H1 (cell line): ENCODE measurements at regions not wholly inside any gene's neighbourhood (a gene's known extent, or its start where the extent isn't known, plus 50 kb on each side); places are given as distances from the start of the nearest gene placed in this dataset.

Source experiments
- CTCF ChIA-PET: fragments of 300-600 bp; sonication (Branson Sonifier 250); formaldehyde crosslinking; loops from one replicate; lab custom pipeline; 2021; ENCODE audit not compliant: partially characterized antibody; lab: Charles Lee
- POLR2A ChIA-PET: fragments of 300-600 bp; sonication (Branson Sonifier 250); formaldehyde crosslinking; loops from one replicate; lab custom pipeline; 2021; ENCODE audit warnings: inconsistent platforms; ENCODE audit not compliant: partially characterized antibody; lab: Charles Lee
- DNase-seq, 2 experiments: peaks; one replicate each; pipeline versions ENCODE4 v3.0.0 to v3.0.0-alpha.2; 2010 to 2022; ENCODE audit warnings: low spot score in 2 of 2, low read depth in 1 of 2, mixed read lengths in 1 of 2
- FAIRE-seq: peaks from 2 replicates; lab custom pipeline; 2011; peaks lifted over from hg19 to GRCh38; lab: Jason Lieb, UNC
- H2AFZ ChIP-seq: 2 replicates; pipeline ENCODE4 v1.8.1; 2012; ENCODE audit warnings: low read length, inconsistent platforms
- H2AK5ac ChIP-seq: 2 replicates; pipeline ENCODE4 v1.6.1; 2013; ENCODE audit warnings: low read depth, low read length
- H2BK120ac ChIP-seq: replicated peaks from 2 replicates; pipeline ENCODE3; 2013; ENCODE audit warnings: low read depth, low read length, inconsistent platforms
- H2BK12ac ChIP-seq: 2 replicates; pipeline ENCODE4 v1.6.1; 2013; ENCODE audit warnings: low read depth, low read length
- H2BK15ac ChIP-seq: 2 replicates; pipeline ENCODE4 v1.6.1; 2013; ENCODE audit warnings: low read length
- H2BK20ac ChIP-seq: 2 replicates; pipeline ENCODE4 v1.6.1; 2013; ENCODE audit warnings: low read length
- H2BK5ac ChIP-seq: 2 replicates; pipeline ENCODE4 v1.6.1; 2013; ENCODE audit warnings: low read depth, low read length
- H3K14ac ChIP-seq: 2 replicates; pipeline ENCODE4 v1.6.1; 2013; ENCODE audit warnings: inconsistent platforms; ENCODE audit not compliant: insufficient read length
- H3K18ac ChIP-seq: 2 replicates; pipeline ENCODE4 v1.6.1; 2013; ENCODE audit warnings: low read length; ENCODE audit errors: extremely low read depth
- H3K23ac ChIP-seq: 2 replicates; pipeline ENCODE4 v1.6.1; 2013; ENCODE audit warnings: inconsistent platforms; ENCODE audit not compliant: insufficient read length
- H3K23me2 ChIP-seq: 2 replicates; pipeline ENCODE4 v1.6.1; 2013; ENCODE audit warnings: low read depth, low read length
- H3K27ac ChIP-seq: 2 replicates; pipeline ENCODE4 v1.6.1; 2011; ENCODE audit warnings: low read depth, low read length, inconsistent platforms
- H3K27me3 ChIP-seq, 4 experiments: replicated peaks in 1 of 4; 1 replicate in 1 of 4; 2 replicates in 3 of 4; pipeline versions ENCODE4 v1.6.1 to v1.8.1; 2011 to 2013; ENCODE audit warnings: low read length in 3 of 4, mild to moderate bottlenecking in 3 of 4, inconsistent platforms in 2 of 4, mixed read lengths in 2 of 4, moderate library complexity in 1 of 4; ENCODE audit not compliant: control insufficient read depth in 3 of 4, insufficient read depth in 3 of 4; ENCODE audit errors: extremely low read depth in 1 of 4
- H3K36me3 ChIP-seq, 4 experiments: 2 replicates each; pipeline versions ENCODE4 v1.6.1 to v1.8.1; 2011 to 2013; ENCODE audit warnings: mild to moderate bottlenecking in 4 of 4, low read length in 3 of 4, moderate library complexity in 2 of 4, control low read depth in 1 of 4, inconsistent platforms in 1 of 4; ENCODE audit not compliant: insufficient read depth in 4 of 4, control insufficient read depth in 2 of 4
- H3K4ac ChIP-seq: replicated peaks from 2 replicates; pipeline ENCODE3; 2013; ENCODE audit warnings: low read length, low read depth, mixed read lengths, inconsistent platforms; ENCODE audit not compliant: insufficient read length
- H3K4me1 ChIP-seq, 4 experiments: replicated peaks in 1 of 4; 1 replicate in 1 of 4; 2 replicates in 3 of 4; pipeline versions ENCODE4 v1.6.1 to v1.8.1; 2011 to 2013; ENCODE audit warnings: low read length in 3 of 4, inconsistent platforms in 2 of 4, mixed read lengths in 1 of 4; ENCODE audit not compliant: insufficient read depth in 4 of 4, control insufficient read depth in 3 of 4
- H3K4me2 ChIP-seq, 2 experiments: 2 replicates each; pipeline versions ENCODE4 v1.6.1 to v1.8.1; 2011 to 2013; ENCODE audit warnings: low read depth in 2 of 2, low read length in 2 of 2, control low read depth in 1 of 2, inconsistent platforms in 1 of 2, mild to moderate bottlenecking in 1 of 2; ENCODE audit not compliant: insufficient read depth in 1 of 2
- H3K4me3 ChIP-seq, 4 experiments: fragments of 200-600, 300-600 bp in 1 of 4; sonication (generic), shearing (Covaris generic), sonication (Bioruptor Twin) in 1 of 4; 2 replicates each; pipeline versions ENCODE4 v1.5.1 to v1.8.1; 2011 to 2016; ENCODE audit warnings: low read length in 4 of 4, low read depth in 3 of 4, control low read depth in 2 of 4, inconsistent platforms in 2 of 4, mild to moderate bottlenecking in 2 of 4, mixed read lengths in 1 of 4, moderate library complexity in 1 of 4; ENCODE audit not compliant: insufficient read depth in 2 of 4; ENCODE audit errors: extremely low read depth in 1 of 4
- H3K56ac ChIP-seq: replicated peaks from 2 replicates; pipeline ENCODE3; 2013; ENCODE audit warnings: low read depth, mild to moderate bottlenecking, mixed read lengths, low read length, inconsistent platforms; ENCODE audit not compliant: insufficient read length
- H3K79me1 ChIP-seq: 2 replicates; pipeline ENCODE4 v1.6.1; 2013; ENCODE audit warnings: low read depth, low read length, control low read depth
- H3K79me2 ChIP-seq, 2 experiments: 2 replicates each; pipeline versions ENCODE4 v1.6.1 to v1.8.1; 2012 to 2013; ENCODE audit warnings: low read length in 2 of 2, mild to moderate bottlenecking in 2 of 2, inconsistent platforms in 1 of 2; ENCODE audit not compliant: insufficient read depth in 2 of 2, control insufficient read depth in 1 of 2
- H3K9ac ChIP-seq, 4 experiments: replicated peaks in 1 of 4; 1 replicate in 1 of 4; 2 replicates in 3 of 4; pipeline versions ENCODE4 v1.6.1 to v1.8.1; 2011 to 2013; ENCODE audit warnings: low read depth in 3 of 4, low read length in 3 of 4, control low read depth in 2 of 4, mild to moderate bottlenecking in 2 of 4, moderate library complexity in 2 of 4, inconsistent platforms in 1 of 4; ENCODE audit errors: extremely low read depth in 1 of 4
- H3K9me3 ChIP-seq, 2 experiments: 2 replicates each; pipeline versions ENCODE4 v1.6.1 to v1.8.1; 2012 to 2013; ENCODE audit warnings: mild to moderate bottlenecking in 2 of 2, moderate library complexity in 2 of 2, control low read depth in 1 of 2, inconsistent platforms in 1 of 2, low read depth in 1 of 2, low read length in 1 of 2, mixed read lengths in 1 of 2; ENCODE audit not compliant: insufficient read depth in 2 of 2
- H4K20me1 ChIP-seq, 2 experiments: replicated peaks in 1 of 2; 2 replicates each; pipeline versions ENCODE3 to v1.8.1; 2011 to 2013; ENCODE audit warnings: inconsistent platforms in 2 of 2, low read length in 2 of 2, mild to moderate bottlenecking in 1 of 2; ENCODE audit not compliant: insufficient read depth in 2 of 2, control insufficient read depth in 1 of 2
- H4K5ac ChIP-seq: 2 replicates; pipeline ENCODE4 v1.6.1; 2013; ENCODE audit warnings: low read length, low read depth, mixed read lengths, inconsistent platforms; ENCODE audit not compliant: insufficient read length
- H4K8ac ChIP-seq: 2 replicates; pipeline ENCODE4 v1.8.0; 2013; ENCODE audit warnings: mild to moderate bottlenecking, moderate library complexity, low read length, inconsistent platforms; ENCODE audit not compliant: insufficient read depth; ENCODE audit errors: extremely low read depth
- H4K91ac ChIP-seq: replicated peaks from 2 replicates; pipeline ENCODE3; 2013; ENCODE audit warnings: low read length, mixed read lengths, inconsistent platforms; ENCODE audit not compliant: insufficient read length
- ASH2L ChIP-seq: fragments of 200-600, 300-600 bp; sonication (generic); IDR thresholded peaks from one replicate; pipeline ENCODE4 v1.7.1; 2017; ENCODE audit warnings: low read length
- CHD2 ChIP-seq: IDR thresholded peaks from 2 replicates; pipeline ENCODE4 v1.6.1; 2012; ENCODE audit warnings: low read length, improper control_type of control experiment
- CREB1 ChIP-seq: IDR thresholded peaks from 2 replicates; pipeline ENCODE4 v1.6.1; 2012; ENCODE audit warnings: inconsistent platforms
- POU5F1 ChIP-seq: IDR thresholded peaks from 2 replicates; pipeline ENCODE4 v1.6.1; 2011; ENCODE audit warnings: low read depth, mild to moderate bottlenecking, low read length, moderate library complexity
- SP1 ChIP-seq: IDR thresholded peaks from 2 replicates; pipeline ENCODE4 v1.6.1; 2011; ENCODE audit warnings: low read depth, low read length
- SP4 ChIP-seq: IDR thresholded peaks from 2 replicates; pipeline ENCODE4 v1.6.1; 2012; ENCODE audit warnings: low read length, inconsistent platforms
- TBP ChIP-seq: IDR thresholded peaks from 2 replicates; pipeline ENCODE4 v1.6.1; 2011; ENCODE audit warnings: low read depth, low read length, improper control_type of control experiment
- TCF12 ChIP-seq: IDR thresholded peaks from 2 replicates; pipeline ENCODE4 v1.6.1; 2011; ENCODE audit warnings: low read depth, mild to moderate bottlenecking, low read length
- USF2 ChIP-seq: IDR thresholded peaks from 2 replicates; pipeline ENCODE4 v1.6.1; 2011; ENCODE audit warnings: low read length, improper control_type of control experiment
- YY1 ChIP-seq: IDR thresholded peaks from 2 replicates; pipeline ENCODE4 v1.6.1; 2011; ENCODE audit warnings: low read depth, mild to moderate bottlenecking, low read length
- WGBS, 2 experiments: shearing (Covaris generic) in 1 of 2; methylation state at CpG; one replicate each; pipeline versions ENCODE4 v1.1.6 to v1.1.7; 2013 to 2015; ENCODE audit warnings: low lambda C conversion rate in 2 of 2, mixed read lengths in 2 of 2, inconsistent platforms in 1 of 2, low coverage in 1 of 2, missing lambda C conversion rate in 1 of 2; ENCODE audit not compliant: insufficient replicate concordance in 2 of 2, insufficient coverage in 1 of 2, insufficient read length in 1 of 2; ENCODE audit errors: extremely low coverage in 1 of 2, missing lambda C conversion rate in 1 of 2; 5-methylcytosine and 5-hydroxymethylcytosine counted together
- TF ChIP-seq, protein P1 (sequence below): IDR thresholded peaks from 2 replicates; pipeline ENCODE4 v1.6.1; 2012; ENCODE audit warnings: low read length, inconsistent platforms

GRCh38 chr1:30249446-30250337, 473.7 kb downstream of the MATN1 start:
- no peaks in the 10 kb centered on the region for H3K79me1 ChIP-seq
- no peaks in the 10 kb centered on the region for H3K36me3 ChIP-seq
- no peak overlapping the region for H3K56ac ChIP-seq
- no peak overlapping the region for H4K5ac ChIP-seq
- no peak overlapping the region for H3K18ac ChIP-seq
- H2BK120ac ChIP-seq = no peak overlapping the region
- no peak overlapping the region for H3K4me2 ChIP-seq
- H3K23me2 ChIP-seq = no peaks in the 10 kb centered on the region
- H2AK5ac ChIP-seq = no peak overlapping the region
- H3K27ac ChIP-seq = no peak overlapping the region
- no peak overlapping the region for H3K4ac ChIP-seq
- ChIA-PET CTCF (interaction anchor here (0.6 to 1.7 kb wide), 4 partner anchors 17 to 585 kb away, joined by 3 to 8 read pairs (median 3); no protein-coding TSS in a partner anchor), POLR2A (no interaction called here)
- no peak overlapping the region for H2AFZ ChIP-seq
- H3K27me3 ChIP-seq = no peaks in the 10 kb centered on the region
- DNase-seq (no peak), FAIRE-seq (no peak)
- H3K9me3 ChIP-seq = no peaks in the 10 kb centered on the region
- H3K23ac ChIP-seq = no peak overlapping the region
- no peak overlapping the region for H3K9ac ChIP-seq
- no peaks in the 10 kb centered on the region for H4K20me1 ChIP-seq
- 0 out of 2 replicates have a peak overlapping the region, but pooled peaks have one; percentile 1 for H2BK12ac ChIP-seq
- no peak overlapping the region for H2BK15ac ChIP-seq
- H2BK20ac ChIP-seq = no peak overlapping the region
- no peak overlapping the region for H2BK5ac ChIP-seq
- no peak overlapping the region for H4K8ac ChIP-seq
- WGBS, 2 experiments = 96% methylated on average over 16 of the region's 16 CpGs; no CpG with 5 or more reads in 1 of the 2 experiments
- no peaks in the 10 kb centered on the region for H3K79me2 ChIP-seq
- no peak overlapping the region for H3K4me3 ChIP-seq
- no peak overlapping the region for H4K91ac ChIP-seq
- peaks cover 0 to 6% (median 2%) of the 10 kb centered on the region in 4 experiments; a peak in 3 of 7 replicates for H3K4me1 ChIP-seq
- no peak overlapping the region for H3K14ac ChIP-seq
- TF ChIP-seq TBP (no peak), TCF12 (no peak), YY1 (no peak), POU5F1 (no peak), USF2 (no peak), SP4 (no peak), CHD2 (no peak), ASH2L (no peak), SP1 (no peak), CREB1 (no peak)
- TF ChIP-seq, protein P1, sequence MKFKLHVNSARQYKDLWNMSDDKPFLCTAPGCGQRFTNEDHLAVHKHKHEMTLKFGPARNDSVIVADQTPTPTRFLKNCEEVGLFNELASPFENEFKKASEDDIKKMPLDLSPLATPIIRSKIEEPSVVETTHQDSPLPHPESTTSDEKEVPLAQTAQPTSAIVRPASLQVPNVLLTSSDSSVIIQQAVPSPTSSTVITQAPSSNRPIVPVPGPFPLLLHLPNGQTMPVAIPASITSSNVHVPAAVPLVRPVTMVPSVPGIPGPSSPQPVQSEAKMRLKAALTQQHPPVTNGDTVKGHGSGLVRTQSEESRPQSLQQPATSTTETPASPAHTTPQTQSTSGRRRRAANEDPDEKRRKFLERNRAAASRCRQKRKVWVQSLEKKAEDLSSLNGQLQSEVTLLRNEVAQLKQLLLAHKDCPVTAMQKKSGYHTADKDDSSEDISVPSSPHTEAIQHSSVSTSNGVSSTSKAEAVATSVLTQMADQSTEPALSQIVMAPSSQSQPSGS = no peak
